Activated T-cell treated with anti-CD3 and anti-CD28 coated beads, Interleukin-2, amount 50 U/mL, for 72 hours (primary cell): ENCODE measurements at regions not wholly inside any gene's neighbourhood (a gene's known extent, or its start where the extent isn't known, plus 50 kb on each side); places are given as distances from the start of the nearest gene placed in this dataset.

ENCODE experiments used
- ATAC-seq, 2 donors: fragments of 150-1000 bp; cut with Tn5 transposase; replicated peaks in 1 of 2; 2 replicates each; pipeline ENCODE4 v1.10.0; 2021; ENCODE audit warnings: moderate library complexity in 2 of 2, mild to moderate bottlenecking in 1 of 2
- DNase-seq, 2 donors: peaks; one replicate each; pipeline ENCODE4 v3.0.0; 2021 to 2022; ENCODE audit warnings: mixed read lengths in 1 of 2
- H3K27ac Mint-ChIP-seq: one replicate; pipeline ENCODE4 v1.8.0; 2022; ENCODE audit warnings: mild to moderate bottlenecking, moderate library complexity, mixed read lengths
- H3K27me3 Mint-ChIP-seq: one replicate; pipeline ENCODE4 v1.8.0; 2022; ENCODE audit warnings: low read depth, mixed read lengths
- H3K36me3 Mint-ChIP-seq, 2 donors: one replicate each; pipeline ENCODE4 v1.8.0; 2022; ENCODE audit warnings: mixed read lengths in 2 of 2, mild to moderate bottlenecking in 1 of 2; ENCODE audit not compliant: insufficient read depth in 2 of 2
- H3K4me1 Mint-ChIP-seq: one replicate; pipeline ENCODE4 v1.8.0; 2022; ENCODE audit warnings: low read depth, mixed read lengths
- H3K4me3 Mint-ChIP-seq, 2 donors: one replicate each; pipeline ENCODE4 v1.8.0; 2022; ENCODE audit warnings: mild to moderate bottlenecking in 2 of 2, mixed read lengths in 2 of 2, moderate library complexity in 2 of 2
- H3K9me3 Mint-ChIP-seq, 2 donors: one replicate each; pipeline ENCODE4 v1.8.0; 2022; ENCODE audit warnings: mixed read lengths in 2 of 2

DNA sequence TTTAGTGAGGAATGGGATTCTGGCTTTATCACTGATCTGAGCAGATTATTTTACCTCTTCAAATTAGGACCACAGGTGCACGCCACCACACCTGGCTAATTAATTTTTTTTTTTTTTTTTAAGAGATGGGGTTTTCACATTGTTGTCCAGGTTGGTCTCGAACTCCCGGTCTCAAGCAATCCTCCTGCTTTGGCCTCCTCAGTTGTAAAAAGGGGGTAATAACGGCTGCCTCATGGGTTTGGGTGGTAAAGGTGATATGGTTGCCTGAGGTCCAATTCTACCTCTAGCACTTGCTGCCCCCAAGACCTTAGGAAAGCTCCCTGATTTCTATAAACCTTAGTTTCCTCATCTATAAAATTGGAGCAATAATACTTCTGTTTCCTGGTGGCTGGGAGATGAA lies 130.7 kb upstream of the HS3ST2 start:
- H3K9me3 Mint-ChIP-seq = peaks cover 2% of the 10 kb centered on the region in 2 donors
- H3K4me1 Mint-ChIP-seq = no peaks in the 10 kb centered on the region
- no peak overlapping the region for H3K4me3 Mint-ChIP-seq
- DNase-seq (no peak), ATAC-seq (no peak)
- peaks cover 0 to 3% of the 10 kb centered on the region in 2 donors for H3K36me3 Mint-ChIP-seq
- H3K27ac Mint-ChIP-seq = no peak overlapping the region
- H3K27me3 Mint-ChIP-seq = peaks cover 7% of the 10 kb centered on the region

- H3K27ac Mint-ChIP-seq = no peak overlapping the region
- peaks cover 7% of the 10 kb centered on the region for H3K27me3 Mint-ChIP-seq
- H3K4me3 Mint-ChIP-seq = no peak overlapping the region
- H3K4me1 Mint-ChIP-seq = no peaks in the 10 kb centered on the region
- DNase-seq (no peak), ATAC-seq (no peak)
- H3K36me3 Mint-ChIP-seq = peaks cover 0 to 3% of the 10 kb centered on the region in 2 donors
- H3K9me3 Mint-ChIP-seq = peaks cover 2% of the 10 kb centered on the region in 2 donors
These were observed 130.0 kb upstream of the HS3ST2 start for GRCh38 chr16:22683730-22684573.

DNA sequence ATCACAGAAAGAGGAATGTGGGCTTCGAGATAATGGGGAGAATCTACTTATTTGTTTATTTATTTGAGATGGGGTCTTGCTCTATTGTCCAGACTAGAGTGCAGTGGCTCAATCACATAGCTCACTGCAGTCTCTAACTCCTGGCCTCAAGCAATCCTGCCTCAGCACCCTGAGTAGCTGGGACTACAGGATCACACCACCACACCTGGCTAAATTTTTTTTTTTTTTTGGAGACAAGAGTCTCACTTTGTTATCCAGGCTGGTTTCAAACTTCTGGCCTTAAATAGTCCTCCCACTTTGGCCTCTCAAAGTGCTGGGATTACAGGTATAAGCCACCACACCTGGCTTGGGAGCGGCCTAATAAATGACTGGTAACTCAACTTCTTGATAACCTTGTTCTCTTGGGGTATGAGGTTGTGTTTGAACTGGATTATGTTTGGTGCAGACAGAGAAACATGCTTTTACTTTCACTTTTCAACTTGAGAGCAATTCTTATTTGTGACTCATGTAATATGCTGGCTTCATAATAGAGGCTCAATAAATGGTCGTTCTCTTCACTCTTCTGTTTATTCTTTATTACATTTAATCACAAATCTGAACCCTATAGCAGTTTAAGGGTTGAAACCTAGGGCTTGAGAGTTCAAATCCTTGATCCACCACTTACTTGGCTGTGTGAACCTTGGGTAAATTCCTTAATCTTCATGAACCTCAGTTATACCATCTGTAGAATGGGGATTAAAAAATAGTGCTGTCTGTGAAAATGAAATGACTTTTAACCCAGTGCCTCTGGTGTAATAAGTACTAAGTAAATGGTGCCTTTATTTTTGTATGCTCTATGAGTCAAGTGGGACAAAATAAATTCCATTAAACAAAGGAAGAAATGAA lies 129.1 kb upstream of the HS3ST2 start:
- Mint-ChIP-seq H3K9me3 (peaks cover 2% of the 10 kb centered on the region in 2 donors), H3K36me3 (peaks cover 0 to 3% of the 10 kb centered on the region in 2 donors), H3K4me3 (no peak overlapping the region), H3K4me1 (no peaks in the 10 kb centered on the region), H3K27me3 (peaks cover 7% of the 10 kb centered on the region), H3K27ac (no peak overlapping the region)
- no peak for DNase-seq
- no peak for ATAC-seq

GRCh38 chr16:22685459-22685830 lies 128.5 kb upstream of the HS3ST2 start:
- no peak for DNase-seq
- no peak for ATAC-seq
- H3K27me3 Mint-ChIP-seq = peaks cover 7% of the 10 kb centered on the region

DNA sequence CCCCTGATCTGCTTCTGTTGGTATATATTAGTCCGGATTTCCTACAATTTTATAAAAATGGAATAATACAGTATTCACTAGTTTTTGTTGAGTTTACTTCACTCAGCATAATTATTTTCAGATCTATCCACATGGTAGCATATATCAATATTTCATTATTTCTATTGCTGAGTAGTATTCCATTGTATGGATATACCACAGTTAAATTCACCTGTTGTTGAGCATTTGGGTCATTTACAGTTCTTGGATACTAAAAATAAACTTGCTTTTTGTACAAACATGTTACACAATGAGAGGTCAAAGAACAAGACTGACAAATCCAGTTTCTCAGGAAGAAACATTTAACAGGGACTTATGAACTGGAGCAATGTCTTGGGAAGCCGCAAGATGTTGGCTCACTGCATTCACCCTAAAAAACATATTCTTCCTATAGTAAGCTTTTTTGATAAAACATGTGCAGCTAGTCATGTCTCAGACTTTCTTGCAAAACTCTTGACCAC lies 126.9 kb upstream of the HS3ST2 start:
- H3K4me1 Mint-ChIP-seq = no peaks in the 10 kb centered on the region
- no peak overlapping the region for H3K4me3 Mint-ChIP-seq
- peaks cover 0 to 3% of the 10 kb centered on the region in 2 donors for H3K36me3 Mint-ChIP-seq

More at GRCh38 chr16:22685459-22685830, 128.5 kb upstream of the HS3ST2 start:
- H3K27ac Mint-ChIP-seq = no peak overlapping the region
- no peaks in the 10 kb centered on the region for H3K4me1 Mint-ChIP-seq
- H3K9me3 Mint-ChIP-seq = peaks cover 2% of the 10 kb centered on the region in 2 donors
- no peak overlapping the region for H3K4me3 Mint-ChIP-seq
- H3K36me3 Mint-ChIP-seq = peaks cover 0 to 3% of the 10 kb centered on the region in 2 donors

GRCh38 chr16:22688463-22688862 lies 125.5 kb upstream of the HS3ST2 start:
- Mint-ChIP-seq H3K27me3 (no peaks in the 10 kb centered on the region), H3K36me3 (peaks cover 0 to 3% of the 10 kb centered on the region in 2 donors), H3K4me3 (no peak overlapping the region), H3K4me1 (no peaks in the 10 kb centered on the region), H3K27ac (no peak overlapping the region), H3K9me3 (peaks cover 2% of the 10 kb centered on the region in 2 donors)
- no peak for ATAC-seq
- DNase-seq = no peak

More for the DNA sequence above, 126.9 kb upstream of the HS3ST2 start:
- no peak for ATAC-seq
- Mint-ChIP-seq H3K9me3 (peaks cover 2% of the 10 kb centered on the region in 2 donors), H3K27me3 (no peaks in the 10 kb centered on the region), H3K27ac (no peak overlapping the region)
- DNase-seq = no peak

- no peak for ATAC-seq
- Mint-ChIP-seq H3K27ac (no peak overlapping the region), H3K4me3 (no peak overlapping the region), H3K4me1 (no peaks in the 10 kb centered on the region), H3K36me3 (peaks cover 0 to 3% of the 10 kb centered on the region in 2 donors), H3K9me3 (peaks cover 2% of the 10 kb centered on the region in 2 donors), H3K27me3 (no peaks in the 10 kb centered on the region)
- no peak for DNase-seq
These were observed 125.0 kb upstream of the HS3ST2 start for GRCh38 chr16:22688930-22689329.

GRCh38 chr16:22691335-22691734 lies 122.6 kb upstream of the HS3ST2 start:
- no peak overlapping the region for H3K4me3 Mint-ChIP-seq
- ATAC-seq = no peak
- peaks cover 0 to 2% of the 10 kb centered on the region in 2 donors for H3K9me3 Mint-ChIP-seq
- DNase-seq = no peak
- peaks cover 0 to 3% of the 10 kb centered on the region in 2 donors for H3K36me3 Mint-ChIP-seq
- no peaks in the 10 kb centered on the region for H3K4me1 Mint-ChIP-seq
- H3K27me3 Mint-ChIP-seq = peaks cover 3% of the 10 kb centered on the region
- no peak overlapping the region for H3K27ac Mint-ChIP-seq

DNA sequence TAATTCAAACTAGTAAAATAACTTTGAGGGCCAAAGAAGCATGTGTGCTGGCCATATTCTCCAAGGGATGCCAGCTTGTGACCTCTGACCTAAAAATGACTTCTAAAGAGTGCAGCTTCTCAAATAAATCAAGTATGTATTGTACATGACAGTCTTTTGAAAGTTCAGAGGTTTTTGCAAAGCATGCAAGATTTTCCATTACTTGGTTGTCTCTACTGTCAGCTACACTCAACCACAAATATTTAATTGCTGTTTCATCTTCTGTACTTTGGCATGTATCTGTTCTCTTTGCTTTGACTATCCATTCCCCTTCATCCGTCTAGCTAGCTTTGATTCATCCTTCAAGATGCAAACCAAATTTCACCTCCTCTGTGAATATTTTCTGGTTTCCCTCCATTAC lies 121.9 kb upstream of the HS3ST2 start:
- Mint-ChIP-seq H3K27me3 (peaks cover 5% of the 10 kb centered on the region), H3K4me1 (no peaks in the 10 kb centered on the region), H3K9me3 (no peaks in the 10 kb centered on the region), H3K27ac (no peak overlapping the region), H3K4me3 (no peak overlapping the region), H3K36me3 (peaks cover 0 to 1% of the 10 kb centered on the region in 2 donors)
- ATAC-seq (no peak), DNase-seq (no peak)

DNA sequence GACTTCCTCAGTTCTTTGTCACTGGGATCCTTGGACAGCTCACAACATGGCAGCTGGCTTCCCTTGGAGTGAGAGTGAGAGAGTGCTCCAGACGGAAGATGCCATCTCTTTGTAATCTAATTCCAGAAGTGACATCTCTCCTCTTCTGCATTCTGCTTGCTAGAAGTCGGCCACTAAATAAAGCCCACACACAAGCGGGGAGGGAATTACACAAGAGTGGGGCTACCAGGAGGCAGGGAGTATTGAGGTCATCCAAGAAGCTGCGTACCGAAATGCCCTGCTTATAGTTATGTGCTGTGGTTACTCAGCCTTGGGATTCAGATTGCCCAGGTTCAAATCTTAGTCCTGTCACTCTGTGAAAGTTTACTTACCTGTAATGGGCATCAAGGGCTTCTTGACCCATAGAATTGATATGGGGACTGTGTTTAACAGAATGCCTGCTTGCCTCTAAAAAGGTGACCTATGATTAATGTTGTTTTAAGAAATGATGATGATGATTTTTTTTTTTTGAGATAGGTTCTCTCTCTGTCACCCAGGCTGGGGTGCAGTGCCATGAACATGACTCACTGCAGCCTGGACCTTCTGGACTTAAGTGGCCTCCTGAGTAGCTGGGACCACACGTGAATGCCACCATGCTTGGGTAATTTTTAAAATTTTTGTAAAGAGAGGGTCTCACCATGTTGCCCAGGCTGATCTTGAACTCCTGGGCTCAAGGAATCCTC lies 120.9 kb upstream of the HS3ST2 start:
- Mint-ChIP-seq H3K27ac (no peak overlapping the region), H3K9me3 (no peaks in the 10 kb centered on the region), H3K4me1 (no peaks in the 10 kb centered on the region), H3K4me3 (no peak overlapping the region), H3K36me3 (no peaks in the 10 kb centered on the region), H3K27me3 (peaks cover 5% of the 10 kb centered on the region)
- ATAC-seq = no peak
- no peak for DNase-seq

- DNase-seq = no peak
- no peak for ATAC-seq
- Mint-ChIP-seq H3K4me1 (no peaks in the 10 kb centered on the region), H3K9me3 (no peaks in the 10 kb centered on the region), H3K27me3 (peaks cover 5% of the 10 kb centered on the region), H3K36me3 (no peaks in the 10 kb centered on the region), H3K4me3 (no peak overlapping the region), H3K27ac (no peak overlapping the region)
These were observed 120.2 kb upstream of the HS3ST2 start for GRCh38 chr16:22693638-22694340.

GRCh38 chr16:22694887-22695382 lies 119.0 kb upstream of the HS3ST2 start:
- peaks cover 5% of the 10 kb centered on the region for H3K27me3 Mint-ChIP-seq
- no peaks in the 10 kb centered on the region for H3K36me3 Mint-ChIP-seq
- no peak overlapping the region for H3K27ac Mint-ChIP-seq
- no peak for ATAC-seq
- no peak for DNase-seq
- H3K4me3 Mint-ChIP-seq = no peak overlapping the region
- H3K4me1 Mint-ChIP-seq = no peaks in the 10 kb centered on the region
- no peaks in the 10 kb centered on the region for H3K9me3 Mint-ChIP-seq
